DND-41 (cell line): ENCODE measurements at regions not wholly inside any gene's neighbourhood (a gene's known extent, or its start where the extent isn't known, plus 50 kb on each side); places are given as distances from the start of the nearest gene placed in this dataset.
A peak's percentile ranks its signal among the peaks of the same experiment; 100 is the strongest.

Experiments used
- ATAC-seq: fragments of 200-7000 bp; cut with Tn5 transposase; 3 replicates; pipeline ENCODE4 v1.9.1; 2021; ENCODE audit warnings: low read depth; ENCODE audit not compliant: insufficient read depth
- DNase-seq: peaks from one replicate; pipeline ENCODE4 v3.0.0-alpha.2; 2020
- H2AFZ ChIP-seq: 2 replicates; pipeline ENCODE4 v1.6.0; 2012; ENCODE audit warnings: low read depth, low read length
- H3K27ac ChIP-seq: 2 replicates; pipeline ENCODE4 v1.5.1; 2012; ENCODE audit warnings: low read length, inconsistent platforms
- H3K27me3 ChIP-seq: fragments of 200-600 bp; sonication (generic); 2 replicates; pipeline ENCODE4 v1.6.0; 2012; ENCODE audit warnings: low read length, mild to moderate bottlenecking, inconsistent platforms; ENCODE audit not compliant: insufficient read depth, poor library complexity
- H3K36me3 ChIP-seq: 2 replicates; pipeline ENCODE4 v1.5.1; 2012; ENCODE audit warnings: low read length, inconsistent platforms; ENCODE audit not compliant: insufficient read depth
- H3K4me1 ChIP-seq: 2 replicates; pipeline ENCODE4 v1.5.1; 2012; ENCODE audit warnings: mild to moderate bottlenecking, low read length; ENCODE audit not compliant: insufficient read depth
- H3K4me2 ChIP-seq: 2 replicates; pipeline ENCODE4 v1.6.0; 2012; ENCODE audit warnings: mild to moderate bottlenecking, moderate library complexity, low read length, inconsistent platforms; ENCODE audit not compliant: insufficient read depth
- H3K4me3 ChIP-seq, 2 experiments: fragments of 200-600 bp in 1 of 2; shearing (Covaris generic) in 1 of 2; 2 replicates each; pipeline ENCODE4 v1.5.1; 2012 to 2016; ENCODE audit warnings: inconsistent platforms in 2 of 2, low read length in 2 of 2, mild to moderate bottlenecking in 2 of 2, low read depth in 1 of 2, moderate library complexity in 1 of 2
- H3K79me2 ChIP-seq: 2 replicates; pipeline ENCODE4 v1.6.0; 2012; ENCODE audit warnings: low read length, inconsistent platforms; ENCODE audit not compliant: insufficient read depth
- H3K9ac ChIP-seq: 2 replicates; pipeline ENCODE4 v1.6.0; 2012; ENCODE audit warnings: low read depth, mild to moderate bottlenecking, inconsistent platforms, low read length, moderate library complexity
- H3K9me3 ChIP-seq: 2 replicates; pipeline ENCODE4 v1.5.1; 2012; ENCODE audit warnings: low read length, moderate library complexity, mild to moderate bottlenecking, inconsistent platforms; ENCODE audit not compliant: insufficient read depth, severe bottlenecking
- H4K20me1 ChIP-seq: 2 replicates; pipeline ENCODE4 v1.6.0; 2012; ENCODE audit warnings: low read length; ENCODE audit not compliant: insufficient read depth
- EZH2 ChIP-seq: IDR thresholded peaks from 3 replicates; pipeline ENCODE4 v1.6.1; 2012; ENCODE audit warnings: borderline replicate concordance, low read depth, mild to moderate bottlenecking, moderate library complexity, low read length, inconsistent platforms; ENCODE audit not compliant: severe bottlenecking
- TF ChIP-seq, protein P1 (sequence below): IDR thresholded peaks from 2 replicates; pipeline ENCODE4 v1.5.1; 2012; ENCODE audit warnings: borderline replicate concordance, low read length, moderate library complexity, mild to moderate bottlenecking; ENCODE audit not compliant: poor library complexity, severe bottlenecking; ENCODE audit errors: extremely low read depth

DNA sequence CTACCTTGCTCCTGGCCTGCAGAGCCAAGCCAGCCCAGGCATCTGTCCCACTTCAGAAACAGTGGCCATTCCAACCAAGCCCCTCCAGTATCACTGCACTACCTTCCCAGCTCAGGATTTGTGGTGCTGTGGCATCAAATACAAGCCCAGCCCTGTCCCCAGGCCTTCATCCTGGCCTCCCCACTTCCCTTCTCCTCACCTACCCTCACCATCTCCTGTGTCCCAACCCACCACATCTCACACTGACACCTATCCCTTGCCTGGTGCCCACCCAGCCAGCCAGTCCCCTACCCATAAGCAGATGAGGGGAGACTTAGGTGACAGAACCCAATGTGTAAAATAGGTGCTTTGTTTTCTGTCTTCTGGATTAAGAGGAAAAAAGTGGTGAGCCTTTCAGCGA lies 66.0 kb upstream of the CDH5 start:
- Histone ChIP-seq H3K4me1 (peaks cover 7% of the 10 kb centered on the region; the same call in 1 of the 2 replicates), H3K79me2 (no peaks in the 10 kb centered on the region), H3K36me3 (no peaks in the 10 kb centered on the region), H3K9me3 (no peaks in the 10 kb centered on the region), H3K27ac (no peak overlapping the region), H3K27me3 (peaks cover 12% of the 10 kb centered on the region), H4K20me1 (no peaks in the 10 kb centered on the region), H3K4me3 (no peak overlapping the region), H3K4me2 (no peak overlapping the region), H3K9ac (no peak overlapping the region), H2AFZ (no peak overlapping the region)
- TF ChIP-seq EZH2, result no peak
- TF ChIP-seq, protein P1, sequence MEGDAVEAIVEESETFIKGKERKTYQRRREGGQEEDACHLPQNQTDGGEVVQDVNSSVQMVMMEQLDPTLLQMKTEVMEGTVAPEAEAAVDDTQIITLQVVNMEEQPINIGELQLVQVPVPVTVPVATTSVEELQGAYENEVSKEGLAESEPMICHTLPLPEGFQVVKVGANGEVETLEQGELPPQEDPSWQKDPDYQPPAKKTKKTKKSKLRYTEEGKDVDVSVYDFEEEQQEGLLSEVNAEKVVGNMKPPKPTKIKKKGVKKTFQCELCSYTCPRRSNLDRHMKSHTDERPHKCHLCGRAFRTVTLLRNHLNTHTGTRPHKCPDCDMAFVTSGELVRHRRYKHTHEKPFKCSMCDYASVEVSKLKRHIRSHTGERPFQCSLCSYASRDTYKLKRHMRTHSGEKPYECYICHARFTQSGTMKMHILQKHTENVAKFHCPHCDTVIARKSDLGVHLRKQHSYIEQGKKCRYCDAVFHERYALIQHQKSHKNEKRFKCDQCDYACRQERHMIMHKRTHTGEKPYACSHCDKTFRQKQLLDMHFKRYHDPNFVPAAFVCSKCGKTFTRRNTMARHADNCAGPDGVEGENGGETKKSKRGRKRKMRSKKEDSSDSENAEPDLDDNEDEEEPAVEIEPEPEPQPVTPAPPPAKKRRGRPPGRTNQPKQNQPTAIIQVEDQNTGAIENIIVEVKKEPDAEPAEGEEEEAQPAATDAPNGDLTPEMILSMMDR, result no peak
- DNase-seq (no peak), ATAC-seq (no peak)

DNA sequence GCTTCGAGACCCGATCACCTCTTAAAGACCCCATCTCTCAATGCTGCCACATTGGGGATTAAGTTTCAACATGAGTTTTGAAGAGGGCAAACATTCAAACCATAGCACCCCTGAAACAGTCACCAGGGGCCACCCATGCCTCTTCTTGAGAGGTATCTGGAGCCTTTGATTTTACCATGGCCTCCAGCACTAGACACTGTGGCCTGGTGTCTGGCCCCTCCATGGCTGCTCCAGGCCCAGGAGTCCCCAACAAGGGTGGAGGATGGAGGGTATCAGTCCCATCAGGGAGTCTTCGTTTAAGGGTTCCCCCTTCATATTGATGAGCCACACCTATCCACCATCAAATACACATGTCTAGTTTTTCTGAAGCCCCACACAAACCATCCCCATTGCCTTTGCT lies 66.5 kb upstream of the CDH5 start:
- peaks cover 7% of the 10 kb centered on the region; the same call in 1 of the 2 replicates for H3K4me1 ChIP-seq
- H3K79me2 ChIP-seq, result no peaks in the 10 kb centered on the region
- no peak overlapping the region for H2AFZ ChIP-seq
- peaks cover 11% of the 10 kb centered on the region for H3K27me3 ChIP-seq
- no peaks in the 10 kb centered on the region for H3K9me3 ChIP-seq
- TF ChIP-seq, protein P1, result no peak
- no peak for TF ChIP-seq EZH2
- no peaks in the 10 kb centered on the region for H4K20me1 ChIP-seq
- DNase-seq (no peak), ATAC-seq (no peak)
- no peak overlapping the region for H3K4me3 ChIP-seq
- no peak overlapping the region for H3K27ac ChIP-seq
- no peak overlapping the region for H3K9ac ChIP-seq
- no peaks in the 10 kb centered on the region for H3K36me3 ChIP-seq
- no peak overlapping the region for H3K4me2 ChIP-seq

DNA sequence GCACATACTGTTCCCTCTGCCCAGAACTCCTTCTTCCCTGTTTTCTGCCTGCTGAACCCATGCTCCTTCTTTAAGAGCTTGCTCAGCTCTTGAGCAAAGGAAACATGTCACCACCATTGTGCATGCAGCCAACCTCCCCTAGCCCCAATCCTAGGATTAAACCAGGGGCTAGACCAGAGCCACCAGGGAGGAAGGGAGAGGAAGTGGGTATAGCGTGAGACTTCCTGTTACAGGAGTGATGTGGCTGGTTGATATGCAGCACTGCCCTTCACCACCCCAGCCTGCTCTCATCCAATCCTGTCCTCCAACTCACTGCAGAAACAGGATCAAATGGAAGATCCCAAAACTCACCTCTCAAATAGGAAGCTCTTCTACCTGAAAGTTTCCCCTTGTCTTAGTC lies 67.1 kb upstream of the CDH5 start:
- Histone ChIP-seq H3K4me3 (no peak overlapping the region), H4K20me1 (no peaks in the 10 kb centered on the region), H3K79me2 (no peaks in the 10 kb centered on the region), H3K27ac (no peak overlapping the region), H3K9ac (no peak overlapping the region), H2AFZ (no peak overlapping the region), H3K9me3 (no peaks in the 10 kb centered on the region), H3K4me1 (peaks cover 7% of the 10 kb centered on the region; the same call in 1 of the 2 replicates), H3K27me3 (peaks cover 10% of the 10 kb centered on the region), H3K36me3 (no peaks in the 10 kb centered on the region), H3K4me2 (no peak overlapping the region)
- no peak for TF ChIP-seq EZH2
- TF ChIP-seq, protein P1, result no peak
- DNase-seq, result peak; percentile 36
- ATAC-seq, result peak; percentile 96
